ENCODE measurements at regions not wholly inside any gene's neighbourhood (a gene's known extent, or its start where the extent isn't known, plus 50 kb on each side); places are given as distances from the start of the nearest gene placed in this dataset.

DNA sequence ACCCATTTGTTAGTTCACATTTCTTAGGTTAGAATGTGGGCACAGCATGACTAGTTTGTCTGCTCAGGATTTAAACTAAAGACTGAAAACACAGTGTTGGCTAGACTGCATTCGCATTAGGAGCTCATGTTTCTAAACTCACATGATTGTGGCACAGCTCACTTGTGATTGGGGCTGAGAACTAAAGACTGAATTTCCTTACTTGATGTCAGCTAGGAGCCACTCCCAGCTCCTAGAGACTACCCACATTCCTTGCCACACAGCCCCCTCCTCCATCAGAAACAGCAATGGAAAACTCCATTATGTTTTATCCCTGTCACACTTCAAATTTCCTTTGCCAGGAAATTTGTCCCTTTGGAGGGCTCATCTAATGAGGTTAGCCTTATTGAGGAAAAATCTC is 170.2 kb upstream of the NUDT6 start:
- dilution Hi-C loops (cut with HindIII; ENCODE audit: low sequenced_read_pairs, unreplicated experiment) = no loop called here
- Histone ChIP-seq H3K4me1 (ENCODE audit: control insufficient read depth, insufficient read depth, low read length) (no peaks in the 10 kb centered on the region), H2AK9ac (replicated peaks; ENCODE audit: low read depth, low read length, poor library complexity) (no peak overlapping the region), H3K23ac (ENCODE audit: low read depth, low read length) (no peak overlapping the region), H3K14ac (replicated peaks; ENCODE audit: low read depth, low read length) (no peak overlapping the region), H3K4me3 (ENCODE audit: insufficient read depth, low read depth, low read length) (no peak overlapping the region), H3K18ac (ENCODE audit: low read depth, low read length) (no peak overlapping the region), H3K56ac (ENCODE audit: extremely low read depth, insufficient read depth, low read length) (no peak overlapping the region), H3K27ac (ENCODE audit: insufficient read depth, low read length) (no peak overlapping the region), H2BK120ac (ENCODE audit: low read depth, low read length) (no peak overlapping the region), H2BK20ac (ENCODE audit: low read depth, low read length) (no peak overlapping the region), H4K8ac (ENCODE audit: low read depth in 2 of 2, low read length in 2 of 2) (no peak overlapping the region), H4K5ac (ENCODE audit: low read depth, low read length) (no peak overlapping the region), H2AK5ac (ENCODE audit: low read depth, low read length) (no peak overlapping the region), H4K20me1 (ENCODE audit: insufficient read depth, low read length) (no peaks in the 10 kb centered on the region), H3K9me1 (ENCODE audit: insufficient read depth, low read length) (no peaks in the 10 kb centered on the region), H3K9me3 (ENCODE audit: control insufficient read depth, insufficient read depth, low read length) (peaks cover 5% of the 10 kb centered on the region), H2BK15ac (ENCODE audit: low read depth, low read length) (no peak overlapping the region), H2AFZ (replicated peaks; ENCODE audit: low read length, poor library complexity) (no peak overlapping the region), H4K91ac (ENCODE audit: insufficient read depth, low read depth, low read length) (no peak overlapping the region), H2BK5ac (ENCODE audit: low read depth, low read length, poor library complexity, severe bottlenecking) (no peak overlapping the region), H3K36me3 (ENCODE audit: control insufficient read depth, insufficient read depth, low read length) (peaks cover 3% of the 10 kb centered on the region; the same call in 1 of the 2 replicates), H3K9ac (ENCODE audit: low read depth, low read length) (no peak overlapping the region), H3K79me1 (ENCODE audit: low read depth in 1 of 2, low read length in 2 of 2) (no peaks in the 10 kb centered on the region; a peak in 1 of 4 replicates), H3K27me3 (ENCODE audit: control insufficient read depth, insufficient read depth, low read length) (no peaks in the 10 kb centered on the region), H3K4me2 (ENCODE audit: low read depth, low read length) (no peak overlapping the region), H3K4ac (ENCODE audit: low read depth, low read length) (no peak overlapping the region)
- POLR2A ChIA-PET (ENCODE audit: unreplicated experiment) = no interaction called here
- BruUV-seq (replicated peaks) = no TSS peak
- CTCF ChIA-PET = interaction anchor here (0.6 kb wide), 1 partner anchor 160 kb away, joined by 5 read pairs; no protein-coding TSS in a partner anchor
- intact Hi-C loops (cut with micrococcal nuclease) = no loop called here
- in situ Hi-C loops (cut with MboI; ENCODE audit: low sequenced_read_pairs) = no loop called here
- no peak for DNase-seq
- no CpG with 5 or more reads among the region's 1 CpG for WGBS, 2 experiments (ENCODE audit: extremely low coverage in 2 of 2, insufficient read length in 1 of 2)
- ATAC-seq (ENCODE audit: low read depth) = no peak
- TF ChIP-seq, protein P1, sequence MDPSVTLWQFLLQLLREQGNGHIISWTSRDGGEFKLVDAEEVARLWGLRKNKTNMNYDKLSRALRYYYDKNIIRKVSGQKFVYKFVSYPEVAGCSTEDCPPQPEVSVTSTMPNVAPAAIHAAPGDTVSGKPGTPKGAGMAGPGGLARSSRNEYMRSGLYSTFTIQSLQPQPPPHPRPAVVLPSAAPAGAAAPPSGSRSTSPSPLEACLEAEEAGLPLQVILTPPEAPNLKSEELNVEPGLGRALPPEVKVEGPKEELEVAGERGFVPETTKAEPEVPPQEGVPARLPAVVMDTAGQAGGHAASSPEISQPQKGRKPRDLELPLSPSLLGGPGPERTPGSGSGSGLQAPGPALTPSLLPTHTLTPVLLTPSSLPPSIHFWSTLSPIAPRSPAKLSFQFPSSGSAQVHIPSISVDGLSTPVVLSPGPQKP (IDR thresholded peaks at IDR 0.05; ENCODE audit: borderline replicate concordance, low read depth, low read length) = no peak
- TF ChIP-seq CHD1 (IDR thresholded peaks at IDR 0.05; ENCODE audit: low read depth, low read length) (no peak), FOS (IDR thresholded peaks at IDR 0.05; ENCODE audit: low read depth, low read length) (no peak), SMC3 (IDR thresholded peaks at IDR 0.05; ENCODE audit: low read depth, low read length) (no peak), MAZ (IDR thresholded peaks at IDR 0.05; ENCODE audit: borderline replicate concordance, low read depth, low read length) (no peak)
- TF ChIP-seq, protein P2, sequence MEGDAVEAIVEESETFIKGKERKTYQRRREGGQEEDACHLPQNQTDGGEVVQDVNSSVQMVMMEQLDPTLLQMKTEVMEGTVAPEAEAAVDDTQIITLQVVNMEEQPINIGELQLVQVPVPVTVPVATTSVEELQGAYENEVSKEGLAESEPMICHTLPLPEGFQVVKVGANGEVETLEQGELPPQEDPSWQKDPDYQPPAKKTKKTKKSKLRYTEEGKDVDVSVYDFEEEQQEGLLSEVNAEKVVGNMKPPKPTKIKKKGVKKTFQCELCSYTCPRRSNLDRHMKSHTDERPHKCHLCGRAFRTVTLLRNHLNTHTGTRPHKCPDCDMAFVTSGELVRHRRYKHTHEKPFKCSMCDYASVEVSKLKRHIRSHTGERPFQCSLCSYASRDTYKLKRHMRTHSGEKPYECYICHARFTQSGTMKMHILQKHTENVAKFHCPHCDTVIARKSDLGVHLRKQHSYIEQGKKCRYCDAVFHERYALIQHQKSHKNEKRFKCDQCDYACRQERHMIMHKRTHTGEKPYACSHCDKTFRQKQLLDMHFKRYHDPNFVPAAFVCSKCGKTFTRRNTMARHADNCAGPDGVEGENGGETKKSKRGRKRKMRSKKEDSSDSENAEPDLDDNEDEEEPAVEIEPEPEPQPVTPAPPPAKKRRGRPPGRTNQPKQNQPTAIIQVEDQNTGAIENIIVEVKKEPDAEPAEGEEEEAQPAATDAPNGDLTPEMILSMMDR (conservative IDR thresholded peaks at IDR 0.05; ENCODE audit: low read depth, low read length) = no peak
- TF ChIP-seq, protein P3, sequence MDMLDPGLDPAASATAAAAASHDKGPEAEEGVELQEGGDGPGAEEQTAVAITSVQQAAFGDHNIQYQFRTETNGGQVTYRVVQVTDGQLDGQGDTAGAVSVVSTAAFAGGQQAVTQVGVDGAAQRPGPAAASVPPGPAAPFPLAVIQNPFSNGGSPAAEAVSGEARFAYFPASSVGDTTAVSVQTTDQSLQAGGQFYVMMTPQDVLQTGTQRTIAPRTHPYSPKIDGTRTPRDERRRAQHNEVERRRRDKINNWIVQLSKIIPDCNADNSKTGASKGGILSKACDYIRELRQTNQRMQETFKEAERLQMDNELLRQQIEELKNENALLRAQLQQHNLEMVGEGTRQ (IDR thresholded peaks at IDR 0.05; ENCODE audit: low read depth, low read length) = no peak
